ENCODE measurements at regions not wholly inside any gene's neighbourhood (a gene's known extent, or its start where the extent isn't known, plus 50 kb on each side); places are given as distances from the start of the nearest gene placed in this dataset.

DNA sequence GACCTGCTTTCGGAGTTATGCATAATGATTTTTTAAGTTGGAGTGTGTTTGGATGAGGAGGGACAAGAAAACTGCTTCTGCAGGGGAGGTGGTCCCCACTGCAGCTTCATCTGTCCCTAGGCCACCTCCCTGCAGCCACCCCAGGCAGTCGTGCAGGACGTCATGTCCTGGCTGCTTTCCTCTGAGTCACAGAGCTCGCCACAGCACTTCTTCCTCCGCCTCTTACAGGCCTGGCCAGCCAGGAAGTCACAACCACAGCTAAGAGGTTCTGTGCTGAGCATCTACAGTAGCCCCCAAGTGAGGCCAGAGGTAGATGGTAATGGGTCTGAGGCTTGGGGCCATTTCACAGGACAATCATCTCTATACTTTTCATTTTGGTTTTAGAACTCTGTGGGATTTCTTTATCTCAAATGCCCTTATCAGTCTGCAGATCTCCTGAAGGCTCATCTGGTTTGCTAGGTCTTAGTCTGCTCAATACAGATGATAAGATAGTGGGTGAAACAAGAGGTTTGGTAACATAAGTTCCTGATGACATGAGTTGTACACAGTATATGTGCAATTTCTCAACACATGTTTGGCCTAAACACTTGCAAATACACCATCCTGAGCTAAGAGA lies 106.4 kb downstream of the ARF6 start:
- DNase-seq (ENCODE audit: low spot score), result peak; percentile 53

DNA sequence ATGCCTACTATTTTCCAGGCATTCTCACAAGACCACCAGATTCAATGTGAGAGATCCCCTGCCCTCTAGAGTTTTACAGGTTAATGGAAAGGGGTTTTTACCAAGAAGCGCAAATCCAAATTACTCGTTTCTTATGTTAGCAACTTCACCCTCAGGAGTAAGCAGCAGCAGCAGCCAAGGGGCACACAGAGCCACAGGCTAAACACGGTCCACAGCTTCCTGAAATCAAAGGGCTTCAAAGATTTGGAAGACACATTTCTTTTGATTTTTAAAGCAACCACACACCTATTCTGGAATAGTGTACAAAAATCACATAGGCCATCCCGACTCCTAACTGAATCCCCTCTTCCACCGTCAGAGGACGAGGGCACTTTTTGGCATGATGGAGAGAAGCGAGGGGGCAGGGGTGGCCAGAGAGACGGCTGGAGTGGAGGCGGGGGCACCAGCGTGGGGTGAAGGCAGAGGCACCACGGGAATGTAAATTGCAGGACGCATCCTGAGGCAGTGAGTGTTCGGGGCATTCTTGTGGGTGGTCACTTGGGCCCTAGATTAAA lies 107.0 kb downstream of the ARF6 start:
- DNase-seq (ENCODE audit: low spot score), result no peak

DNA sequence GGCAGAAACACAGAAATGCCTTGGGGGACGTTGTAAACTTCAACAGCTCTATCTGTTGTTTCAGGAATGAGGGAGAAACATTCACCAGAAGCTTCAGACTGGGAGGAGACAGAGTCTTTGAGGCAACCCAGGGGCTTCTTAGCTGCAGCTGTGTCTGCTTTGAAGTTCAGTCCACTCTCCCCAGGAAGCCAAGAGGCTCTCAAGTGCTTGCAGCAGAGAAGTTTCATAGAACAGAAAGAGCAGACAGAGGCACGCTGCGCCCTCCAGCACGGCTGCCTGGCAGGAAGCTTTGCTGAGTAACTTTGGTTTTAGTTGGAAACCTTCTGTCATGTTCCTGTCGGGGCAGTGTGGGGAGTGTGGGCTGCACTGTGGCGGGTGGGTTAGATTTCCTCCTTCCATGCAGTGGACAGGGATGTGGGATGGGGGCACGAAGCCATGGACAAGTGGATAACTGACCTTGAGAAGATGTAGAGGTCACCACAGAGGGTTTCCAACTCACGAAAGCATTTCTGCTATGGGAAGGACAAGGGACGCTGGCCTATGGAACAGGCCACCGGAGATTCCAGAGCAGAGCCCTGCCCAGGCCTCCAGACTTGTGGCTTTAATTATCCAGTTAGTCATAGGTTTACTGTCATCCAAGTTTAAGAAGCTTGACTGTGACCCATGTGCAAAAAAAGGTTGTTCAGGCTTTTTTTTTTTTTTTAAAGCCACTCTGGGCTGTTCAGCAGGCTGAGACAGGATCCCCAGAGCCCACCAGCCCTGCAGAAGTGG lies 107.7 kb downstream of the ARF6 start:
- peak; percentile 26 for DNase-seq (ENCODE audit: low spot score)

DNA sequence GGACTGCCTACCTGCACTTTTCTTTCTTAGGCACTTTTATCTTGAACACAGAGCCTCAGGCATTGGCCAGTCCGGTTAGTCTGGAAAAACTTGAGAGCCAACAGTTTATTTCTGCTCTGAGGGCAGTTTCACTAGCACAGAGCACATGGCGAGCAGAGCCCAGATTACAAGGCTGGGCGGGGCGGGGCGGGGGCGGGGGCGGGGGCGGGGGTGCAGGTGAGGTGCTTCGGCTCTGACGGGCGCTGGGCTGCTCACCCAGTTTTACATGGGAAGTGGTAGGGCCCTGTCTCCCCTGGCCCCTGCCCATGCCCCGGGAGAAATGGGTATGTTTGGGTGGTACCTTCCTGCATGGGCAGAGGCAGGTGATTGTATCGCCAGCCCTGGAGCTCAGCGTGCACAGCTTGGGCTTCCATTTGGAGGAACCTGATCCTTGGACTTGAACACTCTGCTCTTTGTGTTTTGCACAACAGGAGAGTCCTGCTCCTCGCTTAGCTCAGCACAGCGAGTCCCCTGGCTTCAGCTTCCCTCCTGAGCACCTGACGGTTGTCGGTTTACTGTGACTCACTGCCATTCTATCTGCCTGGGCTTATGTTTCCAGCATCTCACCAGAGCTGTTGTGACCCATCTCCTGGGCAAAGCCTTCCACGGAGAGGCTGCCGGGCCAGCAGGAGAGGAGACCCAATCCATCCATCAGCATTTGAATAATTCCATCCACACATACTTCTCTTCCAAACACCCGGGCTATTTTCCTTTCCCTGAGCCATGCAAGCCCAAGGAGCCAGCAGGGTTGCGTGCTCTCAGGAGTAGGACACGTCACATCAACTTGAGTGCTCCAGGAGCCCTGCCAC lies 108.5 kb downstream of the ARF6 start:
- DNase-seq (ENCODE audit: low spot score), result peak; percentile 91

DNA sequence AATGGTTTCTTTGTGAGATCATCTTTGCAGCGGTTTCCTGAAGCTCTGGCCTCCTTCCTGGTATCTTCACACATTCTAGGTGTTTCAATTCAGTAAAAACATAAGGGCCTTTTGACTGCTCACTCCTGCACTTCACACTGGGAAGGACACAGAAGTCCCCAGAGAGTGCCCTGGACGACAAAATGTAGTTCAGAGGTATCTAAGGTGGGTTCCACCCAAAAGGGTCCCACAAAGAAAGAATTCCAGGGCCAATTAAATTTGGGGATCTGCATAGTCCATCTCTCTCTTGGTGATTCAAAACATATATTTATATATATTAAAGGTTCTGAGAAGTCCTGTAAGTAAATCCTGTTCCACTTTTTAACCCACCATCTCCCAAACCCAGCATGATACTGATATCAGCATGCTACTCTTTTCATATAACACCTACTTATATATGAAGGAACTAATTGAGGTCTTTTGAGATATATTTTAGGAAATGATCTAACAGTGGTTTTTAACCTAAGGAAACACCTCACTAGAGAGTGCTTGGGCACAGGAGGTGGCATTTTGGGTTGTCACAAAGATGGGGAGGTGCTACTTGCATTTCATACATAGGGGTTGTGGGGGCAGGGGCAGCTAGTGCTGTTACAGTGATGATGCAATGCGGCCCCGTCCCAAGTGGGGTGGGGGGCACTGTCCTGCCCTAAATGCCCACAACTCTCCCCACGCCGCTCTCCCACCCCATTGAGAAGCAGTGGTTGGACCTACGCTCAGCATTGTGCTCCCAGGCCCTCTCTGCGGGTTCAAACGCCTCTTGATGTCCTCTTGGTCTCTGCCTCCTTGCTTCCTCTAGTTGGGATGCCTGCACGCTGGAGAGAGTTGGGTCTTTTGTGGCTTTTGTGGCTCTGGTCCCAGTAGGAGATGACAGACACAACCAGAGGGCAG lies 109.4 kb downstream of the ARF6 start:
- no peak for DNase-seq (ENCODE audit: low spot score)

DNA sequence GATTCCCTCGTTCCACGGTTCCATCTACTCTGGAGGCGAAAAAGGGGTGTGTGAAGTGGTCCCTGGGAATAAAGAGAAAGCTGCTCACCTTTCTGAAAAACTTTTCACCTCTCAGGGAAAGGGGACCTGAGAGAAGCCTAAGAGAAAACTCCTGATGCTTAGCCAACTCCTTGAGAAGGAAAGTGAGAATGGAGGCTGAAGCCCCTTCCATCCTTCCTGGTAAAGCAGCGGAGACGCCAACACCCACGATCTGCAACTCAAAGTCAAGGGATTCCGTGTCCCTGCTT lies 110.0 kb downstream of the ARF6 start:
- DNase-seq (ENCODE audit: low spot score), result peak; percentile 16

DNA sequence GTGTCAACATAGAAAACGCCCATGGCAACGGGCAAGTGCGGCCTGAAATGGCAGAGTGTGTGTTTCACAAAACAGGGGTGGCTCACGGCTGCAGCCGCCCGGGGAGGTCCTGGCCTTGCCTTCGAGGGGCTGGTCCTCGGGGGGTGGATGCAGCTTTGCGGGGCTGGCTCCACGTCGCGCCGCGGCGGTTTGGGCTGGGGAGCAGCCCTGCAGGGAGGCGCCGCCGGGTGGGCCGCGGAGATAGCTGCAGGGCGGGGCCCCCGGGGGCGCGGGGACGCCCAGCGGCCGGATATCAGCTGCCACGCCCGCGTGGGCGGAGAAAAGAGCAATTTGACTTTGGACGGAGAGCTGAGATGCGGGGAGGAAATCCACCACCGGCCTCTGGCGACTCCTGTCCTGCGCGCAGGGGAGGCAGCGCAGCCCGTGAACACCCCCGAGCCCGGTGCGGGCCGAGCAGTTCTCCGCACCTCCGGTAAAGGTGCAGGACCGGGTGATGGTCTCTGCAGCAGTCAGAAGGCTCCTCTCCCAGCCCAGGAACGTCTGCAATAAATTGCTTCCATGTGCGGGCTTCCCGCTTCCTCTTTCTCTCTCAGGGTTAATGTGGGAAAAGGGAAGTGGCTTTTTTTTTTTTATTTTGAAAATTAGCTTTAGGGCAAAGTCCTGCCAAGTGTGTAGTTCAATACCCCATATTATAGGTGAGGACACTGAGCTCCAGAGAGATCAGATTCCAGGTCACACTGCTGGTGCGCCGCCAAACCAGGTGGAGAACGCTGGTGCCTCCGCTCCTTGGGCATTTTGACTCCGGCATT lies 110.5 kb downstream of the ARF6 start:
- peak; percentile 38 for DNase-seq (ENCODE audit: low spot score)

DNA sequence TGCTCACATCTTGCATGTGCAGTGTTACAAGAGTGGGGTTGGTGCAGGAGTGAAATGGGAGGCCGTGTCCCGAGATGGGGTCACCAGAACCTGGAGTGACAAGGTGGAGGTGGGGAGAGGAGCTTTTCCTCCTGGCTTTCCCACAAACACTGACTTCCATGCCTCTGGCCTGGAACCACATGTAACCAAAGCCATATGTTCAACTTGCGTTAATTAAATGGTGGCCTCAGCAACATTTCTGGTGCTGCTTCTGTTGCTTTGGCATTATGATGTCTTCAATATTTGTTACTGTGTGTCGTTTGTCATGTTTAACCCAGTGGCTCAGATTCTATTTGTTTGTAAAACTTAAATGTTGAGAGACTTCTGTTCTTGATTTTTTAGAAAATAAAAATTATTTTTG lies 110.2 kb downstream of the VCPKMT start:
- no peak for DNase-seq (ENCODE audit: low spot score)

DNA sequence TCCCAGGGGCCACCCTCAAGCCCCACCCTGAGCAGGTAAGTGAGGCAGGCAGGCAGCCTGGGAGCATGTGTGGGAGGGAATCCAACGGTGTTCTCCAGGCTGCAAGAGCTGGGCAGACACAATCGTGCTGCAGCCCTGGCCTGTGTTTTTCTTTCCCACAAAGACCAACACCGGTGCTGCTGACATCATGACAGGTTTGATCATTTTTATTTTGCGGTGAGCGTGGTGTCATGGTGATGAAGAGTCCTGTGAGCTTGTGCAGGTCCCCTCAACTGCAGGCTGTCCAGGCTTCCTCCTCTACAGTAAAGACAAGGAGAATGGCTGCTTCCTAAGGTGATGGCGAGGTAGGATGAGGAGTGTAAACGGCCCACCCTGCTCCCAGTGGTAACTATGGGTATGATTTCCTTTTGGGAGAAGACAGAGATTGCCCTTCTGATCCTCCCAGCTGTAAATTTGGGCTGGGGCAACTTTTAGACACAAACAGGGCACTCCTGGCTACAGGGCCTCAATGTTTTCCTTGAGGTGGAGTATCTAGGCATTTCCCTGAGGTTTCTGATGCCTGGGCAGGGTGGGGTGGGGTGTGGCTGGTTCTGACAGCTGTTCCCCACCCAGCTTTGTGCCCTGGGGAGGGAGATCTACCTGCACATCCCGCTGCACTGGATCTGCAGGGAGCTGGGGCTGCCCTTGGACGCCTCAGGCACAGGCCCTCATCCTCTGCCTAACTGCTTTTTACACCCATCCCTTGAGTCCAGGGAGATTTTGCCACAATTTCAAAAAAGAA lies 109.1 kb downstream of the VCPKMT start:
- no peak for DNase-seq (ENCODE audit: low spot score)

DNA sequence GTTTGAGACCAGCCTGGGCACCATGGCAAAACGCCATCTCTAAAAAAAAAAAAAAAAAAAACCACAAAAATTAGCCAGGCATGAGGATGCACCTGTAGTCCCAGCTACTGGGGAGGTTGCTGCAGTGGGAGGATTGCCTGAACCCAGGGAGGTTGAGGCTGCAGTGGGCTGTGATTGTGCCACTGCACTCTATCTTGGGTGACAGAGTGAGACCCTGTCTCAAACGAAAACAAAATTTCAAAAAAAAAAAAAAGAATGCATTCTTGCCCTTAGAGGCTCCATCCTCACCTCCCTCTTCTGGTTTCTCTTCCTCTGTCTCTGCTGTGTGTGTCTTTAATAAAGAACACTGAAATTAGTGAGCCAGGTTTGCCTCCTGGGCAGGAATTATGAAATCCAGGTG lies 107.8 kb downstream of the VCPKMT start:
- DNase-seq (ENCODE audit: low spot score), result no peak

DNA sequence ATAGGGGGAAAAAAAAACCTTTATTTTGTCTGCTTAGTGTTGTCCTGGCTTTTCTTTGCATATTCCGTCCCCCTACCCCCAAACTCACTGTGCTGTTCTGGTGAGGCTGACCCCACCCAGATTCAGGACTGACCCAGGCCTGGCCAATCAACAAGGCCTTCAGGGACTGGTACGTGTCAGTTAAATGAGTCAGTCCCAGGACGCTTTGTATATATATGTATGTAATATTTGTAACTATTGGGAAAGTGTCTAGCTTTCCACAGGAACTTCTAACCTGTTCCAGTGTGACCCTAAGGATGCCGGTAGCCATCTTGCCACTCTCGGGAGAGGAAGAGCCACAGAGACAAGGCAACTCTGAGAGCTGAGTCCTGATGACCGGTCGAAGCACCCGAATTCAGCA lies 107.4 kb downstream of the VCPKMT start:
- no peak for DNase-seq (ENCODE audit: low spot score)

DNA sequence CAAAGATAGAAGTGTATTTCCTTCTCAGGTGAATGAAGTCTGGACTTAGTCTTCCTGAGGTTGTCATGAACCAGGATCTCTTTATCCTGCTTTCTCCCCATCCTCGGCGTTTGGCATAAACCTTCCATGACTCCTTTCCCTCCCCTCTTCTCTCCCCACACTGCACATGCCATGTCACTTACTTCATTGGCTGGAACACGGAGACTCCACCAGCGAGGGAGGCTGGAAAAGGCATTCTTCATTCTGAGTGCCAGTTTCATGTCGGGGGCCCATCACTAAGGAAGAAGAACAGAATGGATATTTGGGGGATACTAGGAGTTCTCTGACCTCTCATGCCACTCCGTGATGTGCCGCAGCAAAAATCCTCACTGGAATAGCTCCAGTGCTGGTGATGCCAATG lies 105.6 kb downstream of the VCPKMT start:
- DNase-seq (ENCODE audit: low spot score), result no peak

DNA sequence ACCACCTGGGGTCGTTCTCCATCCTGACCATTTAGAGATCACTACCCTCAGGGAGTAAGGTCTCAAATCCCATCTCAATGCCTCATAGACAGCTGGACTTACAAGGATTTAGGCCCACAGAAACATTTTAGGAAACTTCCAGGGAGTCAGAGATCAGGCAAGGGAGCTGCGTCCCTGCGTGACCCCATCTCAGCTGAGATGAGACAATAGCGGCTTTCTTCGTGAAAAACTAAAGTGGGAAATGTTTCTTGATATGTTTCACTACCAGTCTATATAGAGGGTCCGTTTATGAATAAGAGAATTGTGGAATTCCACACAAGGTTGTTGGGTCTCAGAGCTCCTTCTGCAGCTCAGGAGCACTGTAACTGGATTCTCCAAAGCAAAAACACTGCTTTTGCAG lies 105.1 kb downstream of the VCPKMT start:
- DNase-seq (ENCODE audit: low spot score), result no peak

DNA sequence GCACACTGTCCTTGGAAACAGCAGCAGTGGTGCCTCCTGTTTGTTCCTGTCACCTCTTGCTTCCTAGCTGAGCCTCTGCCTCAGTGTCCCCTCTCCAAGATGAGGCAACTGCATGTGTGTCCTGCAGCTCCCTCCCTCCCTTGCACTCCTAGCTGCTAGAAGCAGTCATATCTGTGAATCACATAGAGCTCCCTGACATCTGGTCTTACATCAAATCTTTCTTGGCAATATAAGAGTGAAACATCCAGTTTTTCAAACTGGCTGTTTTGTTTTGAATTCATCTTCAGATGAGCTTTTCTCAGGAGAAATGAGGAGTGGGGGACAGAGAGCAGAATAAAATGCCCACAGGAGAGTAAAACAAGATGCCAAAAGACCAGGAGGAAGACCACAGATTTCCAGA lies 103.7 kb downstream of the VCPKMT start:
- no peak for DNase-seq (ENCODE audit: low spot score)

DNA sequence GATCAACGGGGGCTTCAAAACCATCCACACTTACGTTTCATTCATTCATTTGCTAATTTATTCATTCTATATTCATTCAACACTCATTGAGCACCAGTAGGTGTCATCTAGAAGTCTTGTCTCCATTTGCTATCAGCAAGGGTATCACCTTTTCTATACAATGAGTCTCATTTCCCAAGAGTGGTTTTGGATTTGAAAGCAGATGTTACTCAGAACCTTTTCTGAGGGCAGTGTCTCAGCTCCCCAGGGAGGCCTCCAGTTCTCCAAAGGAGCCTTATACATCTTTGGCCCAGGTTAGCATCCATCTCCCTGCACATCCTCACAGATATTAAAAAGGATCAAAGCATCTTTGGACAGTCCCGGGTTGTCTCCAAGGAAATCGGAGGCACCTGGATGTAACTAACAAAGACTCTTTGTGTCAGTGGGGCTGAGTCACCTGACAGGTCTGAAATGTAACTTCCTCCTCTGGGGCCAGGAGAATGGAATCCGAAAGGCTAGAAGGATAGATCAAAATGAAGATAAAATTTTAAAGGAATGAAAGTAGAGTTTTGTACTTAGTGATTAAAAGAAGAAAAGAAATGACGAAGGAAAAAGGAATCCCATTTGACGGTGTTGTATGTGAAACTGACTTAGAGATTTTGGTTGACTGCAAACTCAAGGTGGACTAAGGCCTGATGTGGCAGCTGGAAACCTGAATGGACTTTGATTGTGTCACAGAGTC lies 103.0 kb downstream of the VCPKMT start:
- DNase-seq (ENCODE audit: low spot score), result no peak

DNA sequence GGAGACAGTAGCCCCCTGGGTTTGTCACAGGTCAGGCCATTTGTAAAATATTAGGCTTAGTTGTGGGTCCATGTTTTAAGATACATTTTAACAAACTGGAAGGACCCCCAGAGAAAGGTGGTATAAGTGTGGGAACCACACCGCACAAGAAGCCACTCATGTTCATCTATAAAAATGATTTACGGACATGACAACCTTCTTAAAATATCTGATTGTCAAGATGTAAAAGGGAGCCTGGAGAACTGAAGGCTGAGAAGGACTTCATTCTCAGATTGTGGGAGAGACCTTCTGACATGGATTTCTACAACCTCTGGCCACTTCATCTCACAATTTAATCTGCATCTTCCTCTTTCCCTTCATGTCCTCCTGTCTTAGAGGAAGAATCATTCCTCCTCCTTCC lies 102.4 kb downstream of the VCPKMT start:
- DNase-seq (ENCODE audit: low spot score), result no peak

DNA sequence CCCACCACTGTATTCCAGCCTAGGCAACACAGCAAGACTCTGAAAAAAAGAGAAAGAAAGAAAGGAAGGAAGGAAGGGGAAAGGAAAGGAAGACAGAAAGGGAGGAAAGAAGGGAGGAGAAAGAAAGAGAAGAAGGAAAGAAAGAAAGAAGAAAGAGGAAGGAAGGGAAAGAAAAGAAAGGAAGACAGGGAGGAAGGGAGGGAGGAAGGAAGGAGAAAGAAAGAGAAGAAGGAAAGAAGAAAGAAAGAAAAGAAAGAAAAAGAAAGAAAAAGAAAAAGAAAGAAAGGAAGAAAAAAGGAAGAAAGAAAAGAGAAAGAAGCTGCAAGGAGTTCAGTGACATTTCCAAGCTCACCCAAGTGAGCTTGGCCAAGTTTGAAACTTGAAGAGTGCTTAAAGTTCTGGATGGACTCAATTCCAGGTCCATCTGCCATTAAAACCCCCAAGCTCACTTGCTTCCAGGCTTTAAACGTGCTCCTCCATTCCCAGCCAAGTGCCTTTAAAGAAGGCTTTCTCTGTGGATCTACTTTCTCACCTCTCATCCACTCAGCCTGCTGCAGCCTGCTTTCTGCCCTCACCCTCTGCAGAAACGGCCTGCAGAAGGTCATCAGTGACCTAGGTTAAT lies 101.5 kb downstream of the VCPKMT start:
- DNase-seq (ENCODE audit: low spot score), result no peak

DNA sequence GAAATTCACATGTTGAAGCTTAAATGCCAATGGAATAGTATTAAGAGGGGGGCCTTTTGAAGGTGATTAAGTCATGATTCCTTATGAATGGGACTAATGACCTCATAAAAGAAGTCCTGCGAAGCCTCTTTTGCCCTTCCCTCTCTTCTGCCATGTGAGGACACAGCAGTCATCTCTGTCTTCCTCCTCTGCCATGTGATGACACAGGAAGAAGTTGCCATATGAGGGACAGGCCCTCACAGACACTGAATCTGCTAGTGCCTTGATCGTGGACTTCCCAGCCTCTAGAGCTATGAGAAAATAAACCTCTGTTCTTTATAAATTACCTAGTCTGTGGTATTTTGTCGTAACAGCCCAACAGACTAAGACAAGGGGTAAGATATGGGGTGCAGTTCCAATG lies 100.7 kb downstream of the VCPKMT start:
- no peak for DNase-seq (ENCODE audit: low spot score)
